ENCODE measurements at regions not wholly inside any gene's neighbourhood (a gene's known extent, or its start where the extent isn't known, plus 50 kb on each side); places are given as distances from the start of the nearest gene placed in this dataset.

DNA sequence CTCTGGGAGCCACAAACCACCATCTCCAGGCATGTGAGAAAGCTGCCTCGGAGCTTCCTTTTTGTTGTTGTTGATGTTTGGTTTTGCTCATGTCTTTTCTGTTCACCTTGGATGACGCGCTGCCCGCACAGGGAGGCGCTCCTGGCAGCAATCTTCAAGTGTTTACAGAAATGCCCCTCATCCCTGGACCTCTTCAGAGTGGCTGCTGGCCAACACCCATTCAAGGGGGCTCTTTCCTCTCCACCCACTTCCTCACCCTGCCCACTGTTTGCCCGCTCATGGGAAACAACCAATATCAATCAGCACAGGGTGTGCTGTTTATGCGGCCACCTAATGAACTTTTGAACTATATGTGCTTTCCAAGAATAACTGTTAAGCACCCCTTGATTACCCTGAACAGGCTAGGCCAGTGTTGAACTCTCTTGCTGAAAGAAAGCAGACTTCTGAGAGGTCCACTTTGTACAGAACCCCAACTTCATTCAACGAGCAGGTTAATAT lies 355.1 kb upstream of the CLNK start:
- no peaks in the 10 kb centered on the region for H3K4me1 ChIP-seq (ENCODE audit: insufficient read depth, poor library complexity, severe bottlenecking)
- no peak overlapping the region for H3K4me3 ChIP-seq (ENCODE audit: severe bottlenecking)
- no peak for ATAC-seq (ENCODE audit: low read depth)
- TF ChIP-seq, protein P1, sequence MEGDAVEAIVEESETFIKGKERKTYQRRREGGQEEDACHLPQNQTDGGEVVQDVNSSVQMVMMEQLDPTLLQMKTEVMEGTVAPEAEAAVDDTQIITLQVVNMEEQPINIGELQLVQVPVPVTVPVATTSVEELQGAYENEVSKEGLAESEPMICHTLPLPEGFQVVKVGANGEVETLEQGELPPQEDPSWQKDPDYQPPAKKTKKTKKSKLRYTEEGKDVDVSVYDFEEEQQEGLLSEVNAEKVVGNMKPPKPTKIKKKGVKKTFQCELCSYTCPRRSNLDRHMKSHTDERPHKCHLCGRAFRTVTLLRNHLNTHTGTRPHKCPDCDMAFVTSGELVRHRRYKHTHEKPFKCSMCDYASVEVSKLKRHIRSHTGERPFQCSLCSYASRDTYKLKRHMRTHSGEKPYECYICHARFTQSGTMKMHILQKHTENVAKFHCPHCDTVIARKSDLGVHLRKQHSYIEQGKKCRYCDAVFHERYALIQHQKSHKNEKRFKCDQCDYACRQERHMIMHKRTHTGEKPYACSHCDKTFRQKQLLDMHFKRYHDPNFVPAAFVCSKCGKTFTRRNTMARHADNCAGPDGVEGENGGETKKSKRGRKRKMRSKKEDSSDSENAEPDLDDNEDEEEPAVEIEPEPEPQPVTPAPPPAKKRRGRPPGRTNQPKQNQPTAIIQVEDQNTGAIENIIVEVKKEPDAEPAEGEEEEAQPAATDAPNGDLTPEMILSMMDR (IDR thresholded peaks at IDR 0.05; ENCODE audit: poor library complexity, severe bottlenecking), result no peak
- no peaks in the 10 kb centered on the region for H3K9me3 ChIP-seq (ENCODE audit: severe bottlenecking)
- no peaks in the 10 kb centered on the region for H3K27me3 ChIP-seq (ENCODE audit: insufficient read depth, poor library complexity, severe bottlenecking)
- H3K27ac ChIP-seq (ENCODE audit: poor library complexity, severe bottlenecking), result no peak overlapping the region
- DNase-seq (ENCODE audit: low spot score), result no peak
- H3K36me3 ChIP-seq (ENCODE audit: low read depth), result no peaks in the 10 kb centered on the region

DNA sequence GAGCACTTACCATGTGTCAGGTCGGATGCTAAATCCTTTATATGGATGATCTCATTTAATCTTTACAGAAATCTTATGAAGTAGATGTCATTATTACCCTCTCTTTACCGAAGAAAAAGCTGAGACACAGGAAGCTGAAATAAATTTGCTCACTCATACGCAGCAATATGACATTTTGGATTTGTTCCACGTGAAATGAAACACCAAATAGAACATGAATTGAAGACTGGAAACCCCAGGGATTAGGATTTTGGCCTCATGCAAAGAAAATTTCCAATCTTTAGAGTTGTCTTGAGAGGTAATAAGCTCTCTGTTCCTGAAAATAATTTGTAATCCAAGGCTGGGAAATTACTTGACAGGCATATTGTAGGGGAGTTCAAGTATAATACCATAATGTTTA lies 354.4 kb upstream of the CLNK start:
- no peak overlapping the region for H3K4me3 ChIP-seq (ENCODE audit: severe bottlenecking)
- no peaks in the 10 kb centered on the region for H3K4me1 ChIP-seq (ENCODE audit: insufficient read depth, poor library complexity, severe bottlenecking)
- no peaks in the 10 kb centered on the region for H3K27me3 ChIP-seq (ENCODE audit: insufficient read depth, poor library complexity, severe bottlenecking)
- H3K9me3 ChIP-seq (ENCODE audit: severe bottlenecking), result no peaks in the 10 kb centered on the region
- TF ChIP-seq, protein P1 (IDR thresholded peaks at IDR 0.05; ENCODE audit: poor library complexity, severe bottlenecking), result no peak
- no peak overlapping the region for H3K27ac ChIP-seq (ENCODE audit: poor library complexity, severe bottlenecking)
- no peaks in the 10 kb centered on the region for H3K36me3 ChIP-seq (ENCODE audit: low read depth)
- DNase-seq (ENCODE audit: low spot score), result no peak
- ATAC-seq (ENCODE audit: low read depth), result no peak

DNA sequence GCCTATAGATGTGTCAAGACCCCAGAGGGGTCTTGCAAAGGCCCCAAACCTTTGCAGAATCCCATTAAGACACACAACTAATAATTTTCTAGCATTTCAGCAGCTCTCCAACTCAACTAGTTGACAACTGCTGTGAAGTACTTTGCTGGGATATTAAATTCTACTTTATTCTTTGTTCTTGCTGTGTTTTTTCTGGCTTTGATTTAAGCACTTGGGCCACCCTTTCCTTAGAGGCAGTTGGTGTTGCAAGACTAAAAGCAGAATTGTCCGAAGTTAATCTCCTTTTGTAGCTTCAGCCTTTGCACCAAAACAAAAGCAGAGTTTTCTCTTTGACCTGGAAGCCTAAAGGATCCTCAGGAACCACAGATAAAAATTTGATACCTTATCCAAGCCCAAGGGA lies 353.1 kb upstream of the CLNK start:
- no peaks in the 10 kb centered on the region for H3K4me1 ChIP-seq (ENCODE audit: insufficient read depth, poor library complexity, severe bottlenecking)

DNA sequence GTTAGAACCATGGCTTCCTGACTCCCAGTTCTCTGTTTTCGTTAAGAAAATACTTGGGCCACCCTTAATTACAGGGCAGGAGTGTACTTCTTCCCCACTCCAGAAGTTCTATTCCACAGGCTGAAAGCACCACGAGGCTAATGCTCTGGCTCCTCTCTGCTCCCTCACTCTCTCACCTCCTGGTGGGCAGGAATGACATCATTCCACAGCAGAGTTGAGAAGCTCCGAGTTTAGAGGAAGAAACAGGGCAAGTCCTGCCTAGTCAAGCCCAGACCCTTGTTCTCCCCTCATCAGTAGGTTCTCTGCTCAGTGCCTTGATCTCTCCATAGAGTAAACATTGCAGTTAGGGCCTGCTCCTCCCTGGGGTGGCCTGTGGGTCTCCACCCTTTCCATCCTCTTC lies 343.8 kb upstream of the CLNK start:
- no peak overlapping the region for H3K4me3 ChIP-seq (ENCODE audit: severe bottlenecking)
- no peak overlapping the region for H3K27ac ChIP-seq (ENCODE audit: poor library complexity, severe bottlenecking)
- H3K36me3 ChIP-seq (ENCODE audit: low read depth), result no peaks in the 10 kb centered on the region
- DNase-seq (ENCODE audit: low spot score), result no peak
- ATAC-seq (ENCODE audit: low read depth), result no peak
- no peaks in the 10 kb centered on the region for H3K4me1 ChIP-seq (ENCODE audit: insufficient read depth, poor library complexity, severe bottlenecking)
- H3K27me3 ChIP-seq (ENCODE audit: insufficient read depth, poor library complexity, severe bottlenecking), result no peaks in the 10 kb centered on the region
- TF ChIP-seq, protein P1 (IDR thresholded peaks at IDR 0.05; ENCODE audit: poor library complexity, severe bottlenecking), result no peak
- H3K9me3 ChIP-seq (ENCODE audit: severe bottlenecking), result no peaks in the 10 kb centered on the region

More for the DNA sequence above, 353.1 kb upstream of the CLNK start:
- Histone ChIP-seq H3K4me3 (ENCODE audit: severe bottlenecking) (no peak overlapping the region), H3K27me3 (ENCODE audit: insufficient read depth, poor library complexity, severe bottlenecking) (no peaks in the 10 kb centered on the region), H3K9me3 (ENCODE audit: severe bottlenecking) (no peaks in the 10 kb centered on the region), H3K27ac (ENCODE audit: poor library complexity, severe bottlenecking) (no peak overlapping the region), H3K36me3 (ENCODE audit: low read depth) (no peaks in the 10 kb centered on the region)
- no peak for DNase-seq (ENCODE audit: low spot score)
- ATAC-seq (ENCODE audit: low read depth), result no peak
- TF ChIP-seq, protein P1 (IDR thresholded peaks at IDR 0.05; ENCODE audit: poor library complexity, severe bottlenecking), result no peak

DNA sequence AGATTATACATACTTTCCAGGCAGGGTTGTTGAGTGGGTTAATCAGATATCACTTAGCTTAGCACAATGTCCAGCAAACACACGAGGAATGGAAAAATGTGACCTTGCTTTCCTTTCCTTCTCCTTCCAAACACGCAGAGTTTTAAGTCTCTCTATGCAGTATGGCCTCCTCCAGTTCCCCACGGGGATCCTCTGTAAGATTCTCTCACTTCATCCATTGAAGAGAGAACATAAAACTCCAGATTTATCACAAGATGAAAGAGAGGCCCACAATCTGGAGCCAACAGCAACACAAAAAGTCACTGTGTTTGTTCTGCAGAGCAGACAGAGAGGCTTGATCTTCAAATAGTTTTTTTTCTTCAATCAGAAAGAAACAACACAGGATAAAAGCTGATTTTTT lies 336.8 kb upstream of the CLNK start:
- H3K27me3 ChIP-seq (ENCODE audit: insufficient read depth, poor library complexity, severe bottlenecking), result no peaks in the 10 kb centered on the region
- H3K4me1 ChIP-seq (ENCODE audit: insufficient read depth, poor library complexity, severe bottlenecking), result no peaks in the 10 kb centered on the region
- no peak for DNase-seq (ENCODE audit: low spot score)
- H3K4me3 ChIP-seq (ENCODE audit: severe bottlenecking), result no peak overlapping the region
- no peak overlapping the region for H3K27ac ChIP-seq (ENCODE audit: poor library complexity, severe bottlenecking)
- H3K9me3 ChIP-seq (ENCODE audit: severe bottlenecking), result no peaks in the 10 kb centered on the region
- no peak for ATAC-seq (ENCODE audit: low read depth)
- TF ChIP-seq, protein P1 (IDR thresholded peaks at IDR 0.05; ENCODE audit: poor library complexity, severe bottlenecking), result no peak
- H3K36me3 ChIP-seq (ENCODE audit: low read depth), result no peaks in the 10 kb centered on the region

All from RWPE2 (cell line).